ENCODE measurements at regions not wholly inside any gene's neighbourhood (a gene's known extent, or its start where the extent isn't known, plus 50 kb on each side); places are given as distances from the start of the nearest gene placed in this dataset.

GRCh38 chr1:190762325-190762724 lies 284.7 kb upstream of the BRINP3 start:
- no peak for TF ChIP-seq CTCF (IDR thresholded peaks at IDR 0.05; ENCODE audit: borderline replicate concordance, insufficient read depth, low read depth, low read length)
- H3K4me3 ChIP-seq (ENCODE audit: low read depth, low read length): no peak overlapping the region

- no peak overlapping the region for H3K4me3 ChIP-seq (ENCODE audit: low read depth, low read length)
- TF ChIP-seq CTCF (IDR thresholded peaks at IDR 0.05; ENCODE audit: borderline replicate concordance, insufficient read depth, low read depth, low read length): no peak
These were observed 315.2 kb upstream of the BRINP3 start for GRCh38 chr1:190792873-190793272.

- no peak overlapping the region for H3K4me3 ChIP-seq (ENCODE audit: low read depth, low read length)
- no peak for TF ChIP-seq CTCF (IDR thresholded peaks at IDR 0.05; ENCODE audit: borderline replicate concordance, insufficient read depth, low read depth, low read length)
These were observed 330.0 kb upstream of the BRINP3 start for GRCh38 chr1:190807629-190808028.

- H3K4me3 ChIP-seq (ENCODE audit: low read depth, low read length): no peak overlapping the region
- no peak for TF ChIP-seq CTCF (IDR thresholded peaks at IDR 0.05; ENCODE audit: borderline replicate concordance, insufficient read depth, low read depth, low read length)
These were observed 330.4 kb upstream of the BRINP3 start for GRCh38 chr1:190808035-190808434.

GRCh38 chr1:190809312-190809711 lies 331.6 kb upstream of the BRINP3 start:
- no peak for TF ChIP-seq CTCF (IDR thresholded peaks at IDR 0.05; ENCODE audit: borderline replicate concordance, insufficient read depth, low read depth, low read length)

GRCh38 chr1:190812996-190813395 lies 335.3 kb upstream of the BRINP3 start:
- no peak for TF ChIP-seq CTCF (IDR thresholded peaks at IDR 0.05; ENCODE audit: borderline replicate concordance, insufficient read depth, low read depth, low read length)
- no peak overlapping the region for H3K4me3 ChIP-seq (ENCODE audit: low read depth, low read length)

More at GRCh38 chr1:190809312-190809711, 331.6 kb upstream of the BRINP3 start:
- H3K4me3 ChIP-seq (ENCODE audit: low read depth, low read length): no peak overlapping the region

- no peak for TF ChIP-seq CTCF (IDR thresholded peaks at IDR 0.05; ENCODE audit: borderline replicate concordance, insufficient read depth, low read depth, low read length)
- H3K4me3 ChIP-seq (ENCODE audit: low read depth, low read length): no peak overlapping the region
These were observed 354.8 kb upstream of the BRINP3 start for GRCh38 chr1:190832511-190832910.

All from GM12875 (cell line).